Nephron (organoid): ENCODE measurements at regions not wholly inside any gene's neighbourhood (a gene's known extent, or its start where the extent isn't known, plus 50 kb on each side); places are given as distances from the start of the nearest gene placed in this dataset.

Experiments used
- H3K27ac Mint-ChIP-seq, 3 experiments: 2 replicates each; pipeline ENCODE4 v1.8.0; 2020; ENCODE audit warnings: mixed read lengths in 3 of 3, mild to moderate bottlenecking in 2 of 3, moderate library complexity in 1 of 3
- H3K27me3 Mint-ChIP-seq: 2 replicates; pipeline ENCODE4 v1.8.0; 2021; ENCODE audit warnings: low read depth, mild to moderate bottlenecking, moderate library complexity, mixed read lengths
- H3K36me3 Mint-ChIP-seq: 2 replicates; pipeline ENCODE4 v1.8.0; 2020; ENCODE audit warnings: low read depth, mixed read lengths
- H3K4me1 Mint-ChIP-seq: 2 replicates; pipeline ENCODE4 v1.8.0; 2020; ENCODE audit warnings: mixed read lengths
- H3K4me3 Mint-ChIP-seq, 3 experiments: 2 replicates each; pipeline ENCODE4 v1.8.0; 2020; ENCODE audit warnings: mild to moderate bottlenecking in 3 of 3, mixed read lengths in 3 of 3, moderate library complexity in 2 of 3
- H3K9me3 Mint-ChIP-seq: 2 replicates; pipeline ENCODE4 v1.8.0; 2020; ENCODE audit warnings: mixed read lengths
- TF ChIP-seq, protein P1 (sequence below), 3 experiments: fragments of 200-600 bp; sonication (generic); IDR thresholded peaks; one replicate each; pipeline ENCODE4 v1.5.0; 2021; ENCODE audit warnings: antibody characterized with exemption in 3 of 3; ENCODE audit not compliant: unreplicated experiment in 3 of 3

GRCh38 chr5:72005671-72006070, 101.6 kb upstream of the MAP1B start:
- Mint-ChIP-seq H3K36me3 (no peaks in the 10 kb centered on the region), H3K4me1 (no peaks in the 10 kb centered on the region), H3K9me3 (no peaks in the 10 kb centered on the region), H3K27ac (no peak overlapping the region), H3K27me3 (no peaks in the 10 kb centered on the region), H3K4me3 (no peak overlapping the region)
- TF ChIP-seq, protein P1, sequence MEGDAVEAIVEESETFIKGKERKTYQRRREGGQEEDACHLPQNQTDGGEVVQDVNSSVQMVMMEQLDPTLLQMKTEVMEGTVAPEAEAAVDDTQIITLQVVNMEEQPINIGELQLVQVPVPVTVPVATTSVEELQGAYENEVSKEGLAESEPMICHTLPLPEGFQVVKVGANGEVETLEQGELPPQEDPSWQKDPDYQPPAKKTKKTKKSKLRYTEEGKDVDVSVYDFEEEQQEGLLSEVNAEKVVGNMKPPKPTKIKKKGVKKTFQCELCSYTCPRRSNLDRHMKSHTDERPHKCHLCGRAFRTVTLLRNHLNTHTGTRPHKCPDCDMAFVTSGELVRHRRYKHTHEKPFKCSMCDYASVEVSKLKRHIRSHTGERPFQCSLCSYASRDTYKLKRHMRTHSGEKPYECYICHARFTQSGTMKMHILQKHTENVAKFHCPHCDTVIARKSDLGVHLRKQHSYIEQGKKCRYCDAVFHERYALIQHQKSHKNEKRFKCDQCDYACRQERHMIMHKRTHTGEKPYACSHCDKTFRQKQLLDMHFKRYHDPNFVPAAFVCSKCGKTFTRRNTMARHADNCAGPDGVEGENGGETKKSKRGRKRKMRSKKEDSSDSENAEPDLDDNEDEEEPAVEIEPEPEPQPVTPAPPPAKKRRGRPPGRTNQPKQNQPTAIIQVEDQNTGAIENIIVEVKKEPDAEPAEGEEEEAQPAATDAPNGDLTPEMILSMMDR (IDR thresholded peaks at IDR 0.05; ENCODE audit: unreplicated experiment in 3 of 3) = no peak

GRCh38 chr5:72006361-72006760, 100.9 kb upstream of the MAP1B start:
- no peaks in the 10 kb centered on the region for H3K36me3 Mint-ChIP-seq
- H3K9me3 Mint-ChIP-seq = no peaks in the 10 kb centered on the region
- TF ChIP-seq, protein P1 (IDR thresholded peaks at IDR 0.05; ENCODE audit: unreplicated experiment in 3 of 3) = no peak
- H3K27ac Mint-ChIP-seq = no peak overlapping the region
- no peaks in the 10 kb centered on the region for H3K27me3 Mint-ChIP-seq
- H3K4me3 Mint-ChIP-seq = no peak overlapping the region
- no peaks in the 10 kb centered on the region for H3K4me1 Mint-ChIP-seq

DNA sequence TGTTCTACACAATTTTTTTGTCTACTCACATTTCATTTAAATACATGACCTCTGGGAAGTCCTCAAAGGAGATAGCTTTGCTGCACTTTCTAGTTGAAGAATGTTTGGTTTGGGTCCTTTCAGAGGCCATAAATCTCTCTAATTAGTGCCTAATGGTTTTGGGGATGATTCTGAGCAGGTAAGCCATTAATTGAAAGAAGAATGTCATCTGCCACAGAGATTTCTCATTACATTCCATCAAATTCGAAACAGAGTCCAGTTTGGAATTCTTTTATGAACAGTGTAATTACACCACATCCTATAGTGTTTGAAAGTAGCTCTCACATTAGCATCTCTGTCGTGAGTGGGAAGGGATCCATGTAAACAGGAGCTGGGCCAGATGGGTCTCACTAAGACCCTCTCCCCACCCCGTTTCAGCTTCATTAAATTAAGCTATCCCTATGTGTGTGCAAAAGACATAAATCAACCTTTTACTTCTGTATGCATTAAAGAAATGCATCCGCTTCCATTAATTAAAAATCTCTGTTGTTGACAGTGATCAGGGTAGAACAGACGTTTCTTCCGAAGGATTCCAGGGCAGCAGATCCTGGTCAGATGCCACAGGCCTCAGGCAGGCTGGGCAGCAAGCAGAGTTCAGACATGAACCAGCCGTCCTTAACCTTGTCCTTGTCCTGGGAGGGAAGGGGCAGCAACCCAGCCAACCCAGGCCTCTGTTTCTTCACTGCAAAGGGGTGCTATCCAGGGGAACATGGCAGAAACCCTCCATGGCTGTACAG, 99.8 kb upstream of the MAP1B start:
- Mint-ChIP-seq H3K4me1 (no peaks in the 10 kb centered on the region), H3K36me3 (no peaks in the 10 kb centered on the region), H3K27ac (no peak overlapping the region), H3K4me3 (no peak overlapping the region), H3K27me3 (no peaks in the 10 kb centered on the region), H3K9me3 (no peaks in the 10 kb centered on the region)
- TF ChIP-seq, protein P1 (IDR thresholded peaks at IDR 0.05; ENCODE audit: unreplicated experiment in 3 of 3) = no peak

GRCh38 chr5:72009280-72009679, 98.0 kb upstream of the MAP1B start:
- Mint-ChIP-seq H3K27ac (no peak overlapping the region), H3K9me3 (no peaks in the 10 kb centered on the region), H3K4me3 (no peak overlapping the region), H3K27me3 (no peaks in the 10 kb centered on the region), H3K4me1 (peaks cover 7% of the 10 kb centered on the region), H3K36me3 (no peaks in the 10 kb centered on the region)
- TF ChIP-seq, protein P1 (IDR thresholded peaks at IDR 0.05; ENCODE audit: unreplicated experiment in 3 of 3) = no peak

DNA sequence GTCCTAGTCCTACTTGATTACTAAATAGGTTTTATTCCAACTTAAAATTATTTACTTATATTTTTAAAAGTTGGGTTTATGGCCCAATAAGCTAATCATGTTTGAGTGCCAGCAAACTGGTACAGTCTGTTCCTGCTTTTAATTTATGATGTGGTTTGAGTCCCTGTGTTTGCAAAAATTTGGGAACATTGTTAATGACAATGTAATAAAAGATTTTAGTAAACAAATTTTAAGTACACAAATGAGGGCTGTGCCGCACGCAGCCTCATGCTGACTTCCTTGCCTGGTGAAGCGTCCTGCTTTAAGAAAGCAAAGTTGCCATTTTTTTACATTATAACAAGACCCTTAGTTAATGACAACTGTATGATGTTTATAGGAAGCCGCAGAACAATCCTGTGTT, 96.8 kb upstream of the MAP1B start:
- Mint-ChIP-seq H3K9me3 (no peaks in the 10 kb centered on the region), H3K27ac (no peak overlapping the region), H3K4me3 (no peak overlapping the region), H3K4me1 (peaks cover 15% of the 10 kb centered on the region), H3K36me3 (no peaks in the 10 kb centered on the region), H3K27me3 (no peaks in the 10 kb centered on the region)
- TF ChIP-seq, protein P1 (IDR thresholded peaks at IDR 0.05; ENCODE audit: unreplicated experiment in 3 of 3) = no peak

GRCh38 chr5:72012906-72013305, 94.4 kb upstream of the MAP1B start:
- Mint-ChIP-seq H3K4me3 (no peak overlapping the region), H3K27ac (peak overlapping the region in 1 of 3 experiments; percentile 17), H3K27me3 (no peaks in the 10 kb centered on the region), H3K9me3 (no peaks in the 10 kb centered on the region), H3K36me3 (no peaks in the 10 kb centered on the region), H3K4me1 (peaks cover 15% of the 10 kb centered on the region)
- TF ChIP-seq, protein P1 (IDR thresholded peaks at IDR 0.05; ENCODE audit: unreplicated experiment in 3 of 3) = no peak
